HG03432 (cell line): ENCODE measurements at regions not wholly inside any gene's neighbourhood (a gene's known extent, or its start where the extent isn't known, plus 50 kb on each side); places are given as distances from the start of the nearest gene placed in this dataset.
"Not testable (repeated sequence)": the region's sequence is repeated elsewhere in the genome, so short reads cannot be mapped to it uniquely, and the experiment has no call there.

ENCODE experiments used
- ATAC-seq: cut with Tn5 transposase; IDR thresholded peaks from one replicate; pipeline ENCODE4 v1.9.1; 2021; ENCODE audit warnings: mild to moderate bottlenecking, moderate library complexity; ENCODE audit not compliant: unreplicated experiment

DNA sequence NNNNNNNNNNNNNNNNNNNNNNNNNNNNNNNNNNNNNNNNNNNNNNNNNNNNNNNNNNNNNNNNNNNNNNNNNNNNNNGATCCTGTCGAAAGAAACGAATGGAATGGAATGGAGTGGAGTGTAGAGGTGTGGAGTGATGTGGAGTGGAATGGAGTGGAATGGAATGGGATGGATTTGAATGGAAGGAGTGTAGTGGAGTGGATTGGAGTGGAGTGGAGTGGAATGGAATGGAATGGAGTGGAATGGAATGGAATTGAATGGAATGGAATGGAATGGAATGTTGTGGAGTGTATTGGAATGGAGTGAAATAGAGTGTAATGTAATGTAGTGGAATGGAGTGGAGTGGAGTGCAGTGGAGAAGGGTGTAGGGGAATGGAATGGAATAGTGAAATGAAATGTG lies 1275.4 kb upstream of the TPTE start:
- peak; percentile 19 for ATAC-seq

DNA sequence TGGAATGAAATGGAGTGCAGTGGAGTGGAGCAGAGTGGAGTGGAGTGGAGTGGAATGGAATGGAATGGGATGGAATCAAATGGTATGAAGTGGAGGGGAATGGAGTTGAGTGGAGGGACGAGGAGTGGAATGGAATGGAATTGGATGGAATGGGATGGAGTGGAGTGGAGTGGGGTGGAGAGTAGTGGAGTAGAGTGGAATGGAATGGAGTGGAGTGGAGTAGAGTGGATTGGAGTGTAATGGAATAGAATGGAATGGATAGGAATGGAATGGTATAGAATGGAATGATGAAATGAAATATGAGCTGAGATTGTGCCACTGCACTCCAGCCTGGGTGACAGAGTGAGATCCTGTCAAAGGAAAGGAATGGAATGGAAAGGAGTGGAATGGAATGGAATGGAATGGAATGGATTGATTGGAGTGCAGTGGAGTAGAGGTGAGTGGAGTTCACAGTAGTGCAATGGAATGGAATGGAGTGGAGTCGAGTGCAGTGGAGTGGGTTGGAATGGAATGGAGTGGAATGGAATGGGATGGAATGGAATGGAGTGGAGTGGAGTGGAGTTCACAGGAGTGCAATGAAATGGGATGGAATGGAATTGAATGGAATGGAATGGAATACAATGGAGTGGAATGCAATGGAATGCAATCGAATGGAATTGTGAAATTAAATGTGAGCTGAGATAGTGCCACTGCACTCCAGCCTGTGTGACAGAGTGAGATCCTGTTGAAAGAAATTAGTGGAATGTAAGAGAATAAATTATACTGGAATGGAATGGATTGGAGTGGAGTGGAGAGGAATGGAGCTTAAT lies 1274.7 kb upstream of the TPTE start:
- ATAC-seq, result peak; percentile 47

DNA sequence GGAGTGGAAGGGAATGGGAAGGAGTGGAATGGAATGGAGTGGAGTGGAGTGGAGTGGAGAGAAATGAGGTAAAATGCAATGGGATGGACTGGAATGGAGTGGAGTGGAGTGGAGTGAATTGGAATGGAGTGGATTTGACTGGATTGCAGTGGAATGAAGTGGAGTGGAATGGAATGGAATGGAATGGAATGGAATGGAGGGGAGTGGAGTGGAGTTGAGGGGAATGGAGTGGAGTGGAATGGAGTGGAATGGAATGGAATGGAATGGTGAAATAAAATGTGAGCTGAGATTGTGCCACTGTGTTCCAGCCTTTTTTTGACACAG lies 1274.1 kb upstream of the TPTE start:
- ATAC-seq, result peak; percentile 16

DNA sequence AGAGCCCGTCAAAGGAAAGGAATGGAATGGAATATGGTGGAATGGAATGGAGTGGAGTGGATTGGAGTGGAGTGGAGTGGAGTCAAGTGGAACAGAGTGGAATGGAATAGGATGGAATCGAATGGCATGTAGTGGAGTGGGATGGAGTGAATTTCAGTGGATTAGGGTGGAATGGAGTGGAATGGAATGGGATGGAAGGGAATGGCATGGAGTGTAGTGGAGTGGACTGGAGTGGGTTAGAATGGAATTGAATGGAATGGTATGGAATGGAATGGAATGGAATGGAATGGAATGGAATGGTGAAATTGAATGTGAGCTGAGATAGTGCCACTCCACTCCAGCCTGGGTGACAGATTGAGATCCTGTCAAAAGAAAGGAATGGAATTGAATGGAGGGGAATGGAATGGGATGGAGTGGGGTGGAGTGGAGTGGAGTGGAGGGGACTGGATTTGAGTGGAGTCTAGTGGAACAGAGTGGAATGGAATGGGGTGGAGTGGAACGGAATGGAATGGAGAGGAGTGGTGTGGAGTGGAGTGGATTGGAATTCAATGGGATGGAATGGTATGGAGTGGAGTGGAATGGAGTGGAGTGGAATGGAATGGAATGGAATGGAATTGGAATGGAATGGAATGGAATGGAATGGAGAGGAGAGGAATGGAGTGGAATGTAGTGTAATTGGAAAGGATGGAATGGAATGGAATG lies 1273.6 kb upstream of the TPTE start:
- not testable (repeated sequence) for ATAC-seq
